GM19328 (cell line): ENCODE measurements at regions not wholly inside any gene's neighbourhood (a gene's known extent, or its start where the extent isn't known, plus 50 kb on each side); places are given as distances from the start of the nearest gene placed in this dataset.

ENCODE experiments used
- ATAC-seq: cut with Tn5 transposase; IDR thresholded peaks from one replicate; pipeline ENCODE4 v1.9.1; 2021; ENCODE audit warnings: mild to moderate bottlenecking, moderate library complexity; ENCODE audit not compliant: unreplicated experiment

GRCh38 chr1:29653886-29654450 is 417.6 kb downstream of the PTPRU start:
- no peak for ATAC-seq

GRCh38 chr1:29653034-29653810 is 416.9 kb downstream of the PTPRU start:
- no peak for ATAC-seq

GRCh38 chr1:29651684-29652665 is 415.7 kb downstream of the PTPRU start:
- ATAC-seq: no peak

GRCh38 chr1:29651246-29651645 is 414.9 kb downstream of the PTPRU start:
- no peak for ATAC-seq

- ATAC-seq: no peak
These were observed 414.2 kb downstream of the PTPRU start for GRCh38 chr1:29650476-29650875.

- no peak for ATAC-seq
These were observed 413.7 kb downstream of the PTPRU start for GRCh38 chr1:29650041-29650400.

GRCh38 chr1:29649189-29650040 is 413.1 kb downstream of the PTPRU start:
- no peak for ATAC-seq

GRCh38 chr1:29648798-29649188 is 412.5 kb downstream of the PTPRU start:
- ATAC-seq: no peak

- no peak for ATAC-seq
These were observed 411.7 kb downstream of the PTPRU start for GRCh38 chr1:29648026-29648425.

GRCh38 chr1:29647581-29647980 is 411.3 kb downstream of the PTPRU start:
- no peak for ATAC-seq

- ATAC-seq: no peak
These were observed 409.9 kb downstream of the PTPRU start for GRCh38 chr1:29646161-29646775.

GRCh38 chr1:29645586-29645985 is 409.3 kb downstream of the PTPRU start:
- ATAC-seq: no peak

GRCh38 chr1:29644812-29645211 is 408.5 kb downstream of the PTPRU start:
- ATAC-seq: no peak

GRCh38 chr1:29643838-29644440 is 407.6 kb downstream of the PTPRU start:
- ATAC-seq: no peak

- no peak for ATAC-seq
These were observed 407.0 kb downstream of the PTPRU start for GRCh38 chr1:29643281-29643680.

GRCh38 chr1:29642519-29642918 is 406.2 kb downstream of the PTPRU start:
- no peak for ATAC-seq

GRCh38 chr1:29641921-29642320 is 405.6 kb downstream of the PTPRU start:
- ATAC-seq: no peak

GRCh38 chr1:29640428-29640785 is 404.1 kb downstream of the PTPRU start:
- no peak for ATAC-seq

GRCh38 chr1:29639741-29640427 is 403.6 kb downstream of the PTPRU start:
- no peak for ATAC-seq
